ENCODE measurements at regions not wholly inside any gene's neighbourhood (a gene's known extent, or its start where the extent isn't known, plus 50 kb on each side); places are given as distances from the start of the nearest gene placed in this dataset.

GRCh38 chr2:117199511-117199910 is 615.0 kb upstream of the DDX18 start:
- H3K79me2 ChIP-seq (ENCODE audit: control insufficient read depth, insufficient read depth, low read length) = no peaks in the 10 kb centered on the region
- dilution Hi-C loops (cut with MboI; ENCODE audit: extremely low pct_ligation_motif_present, low sequenced_read_pairs) (no loop called here), intact Hi-C loops (cut with micrococcal nuclease) (no loop called here)
- no TSS peak for BruUV-seq (replicated peaks)
- no peak for TF ChIP-seq GATA2 (IDR thresholded peaks at IDR 0.05; ENCODE audit: insufficient read depth, insufficient read length, low read depth, low read length)
- TF ChIP-seq POLR2A (IDR thresholded peaks at IDR 0.05; ENCODE audit: low read depth, low read length) = no peak
- TF ChIP-seq POLR2AphosphoS5 (IDR thresholded peaks at IDR 0.05; ENCODE audit: insufficient read depth, low read depth, low read length) = no peak
- no peak for TF ChIP-seq FOS (IDR thresholded peaks at IDR 0.05; ENCODE audit: borderline replicate concordance, insufficient read depth, low read length)
- TF ChIP-seq MYC (IDR thresholded peaks at IDR 0.05; ENCODE audit: low read depth, low read length) = no peak
- no peak for TF ChIP-seq EZH2 (IDR thresholded peaks at IDR 0.05; ENCODE audit: borderline replicate concordance, low read depth, low read length, severe bottlenecking)
- TF ChIP-seq JUN (IDR thresholded peaks at IDR 0.05; ENCODE audit: borderline replicate concordance, insufficient read depth, insufficient read length, low read depth) = no peak
- TF ChIP-seq, protein P1, sequence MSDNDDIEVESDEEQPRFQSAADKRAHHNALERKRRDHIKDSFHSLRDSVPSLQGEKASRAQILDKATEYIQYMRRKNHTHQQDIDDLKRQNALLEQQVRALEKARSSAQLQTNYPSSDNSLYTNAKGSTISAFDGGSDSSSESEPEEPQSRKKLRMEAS (IDR thresholded peaks at IDR 0.05; ENCODE audit: insufficient read depth, insufficient read length) = no peak
- TF ChIP-seq, protein P2, sequence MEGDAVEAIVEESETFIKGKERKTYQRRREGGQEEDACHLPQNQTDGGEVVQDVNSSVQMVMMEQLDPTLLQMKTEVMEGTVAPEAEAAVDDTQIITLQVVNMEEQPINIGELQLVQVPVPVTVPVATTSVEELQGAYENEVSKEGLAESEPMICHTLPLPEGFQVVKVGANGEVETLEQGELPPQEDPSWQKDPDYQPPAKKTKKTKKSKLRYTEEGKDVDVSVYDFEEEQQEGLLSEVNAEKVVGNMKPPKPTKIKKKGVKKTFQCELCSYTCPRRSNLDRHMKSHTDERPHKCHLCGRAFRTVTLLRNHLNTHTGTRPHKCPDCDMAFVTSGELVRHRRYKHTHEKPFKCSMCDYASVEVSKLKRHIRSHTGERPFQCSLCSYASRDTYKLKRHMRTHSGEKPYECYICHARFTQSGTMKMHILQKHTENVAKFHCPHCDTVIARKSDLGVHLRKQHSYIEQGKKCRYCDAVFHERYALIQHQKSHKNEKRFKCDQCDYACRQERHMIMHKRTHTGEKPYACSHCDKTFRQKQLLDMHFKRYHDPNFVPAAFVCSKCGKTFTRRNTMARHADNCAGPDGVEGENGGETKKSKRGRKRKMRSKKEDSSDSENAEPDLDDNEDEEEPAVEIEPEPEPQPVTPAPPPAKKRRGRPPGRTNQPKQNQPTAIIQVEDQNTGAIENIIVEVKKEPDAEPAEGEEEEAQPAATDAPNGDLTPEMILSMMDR (IDR thresholded peaks at IDR 0.05; ENCODE audit: extremely low read depth in 1 of 2, insufficient read depth in 1 of 2, low read depth in 1 of 2, low read length in 2 of 2) = no peak
- H2AFZ ChIP-seq (ENCODE audit: low read depth, low read length) = no peak overlapping the region
- peaks cover 2% of the 10 kb centered on the region for H3K9me1 ChIP-seq (replicated peaks; ENCODE audit: control insufficient read depth, extremely low read depth, insufficient read depth, low read length)
- H3K4me3 ChIP-seq (replicated peaks in 1 of 3; ENCODE audit: insufficient read depth in 1 of 3, low read depth in 1 of 3, low read length in 3 of 3) = no peak overlapping the region
- no peaks in the 10 kb centered on the region for H3K36me3 ChIP-seq (ENCODE audit: control insufficient read depth in 2 of 2, extremely low read depth in 1 of 2, insufficient read depth in 2 of 2, low read length in 2 of 2)
- no peak for DNase-seq (ENCODE audit: low read depth, low spot score)
- H3K9me3 ChIP-seq (replicated peaks; ENCODE audit: control insufficient read depth, insufficient read depth, low read length) = peaks cover 5% of the 10 kb centered on the region
- no peaks in the 10 kb centered on the region for H3K27me3 ChIP-seq (ENCODE audit: control insufficient read depth in 2 of 2, insufficient read depth in 2 of 2, low read length in 2 of 2)
- H3K4me2 ChIP-seq (ENCODE audit: insufficient read depth, low read length) = no peak overlapping the region
- no peaks in the 10 kb centered on the region for H3K4me1 ChIP-seq (ENCODE audit: control insufficient read depth, extremely low read depth, insufficient read depth, low read length)
- no peak overlapping the region for H3K27ac ChIP-seq (ENCODE audit: insufficient read depth, low read depth, low read length)
- ChIA-PET POLR2A (no interaction called here), CTCF (no interaction called here)
- FAIRE-seq = no peak
- H3K9ac ChIP-seq (replicated peaks; ENCODE audit: extremely low read depth, insufficient read depth, low read length) = no peak overlapping the region
- H4K20me1 ChIP-seq (replicated peaks; ENCODE audit: control insufficient read depth, extremely low read depth, insufficient read depth, low read length) = no peaks in the 10 kb centered on the region
